IMR-90 (cell line): ENCODE measurements at regions not wholly inside any gene's neighbourhood (a gene's known extent, or its start where the extent isn't known, plus 50 kb on each side); places are given as distances from the start of the nearest gene placed in this dataset.

ENCODE experiments used
- ATAC-seq: fragments of 200-7000 bp; cut with Tn5 transposase; 2 replicates; pipeline ENCODE4 v1.9.1; 2020; ENCODE audit warnings: low read depth, mild to moderate bottlenecking, moderate library complexity
- BruUV-seq: library from RNA; stranded (reverse); fragments of 400-500 nt; replicated peaks from 2 replicates; lab custom pipeline; 2021; lab: Mats Ljungman, UMichigan
- CTCF ChIA-PET: fragments of 300-600 bp; formaldehyde crosslinking; extraction: SDS; loops from one replicate; lab custom pipeline; 2021; ENCODE audit warnings: antibody characterized with exemption; lab: Yijun Ruan, JAX
- POLR2A ChIA-PET: fragments of 300-600 bp; sonication (Branson Sonifier 250); formaldehyde crosslinking; loops from one replicate; lab custom pipeline; 2022; ENCODE audit warnings: antibody characterized with exemption; ENCODE audit not compliant: unreplicated experiment; lab: Charles Lee
- DNase-seq: peaks from one replicate; pipeline ENCODE4 v3.0.0; 2013
- H2AFZ ChIP-seq: replicated peaks from 2 replicates; pipeline ENCODE3; 2013; ENCODE audit warnings: low read length, mild to moderate bottlenecking; ENCODE audit not compliant: poor library complexity
- H2AK5ac ChIP-seq: 2 replicates; pipeline ENCODE4 v1.6.1; 2013; ENCODE audit warnings: low read depth, low read length, inconsistent platforms
- H2AK9ac ChIP-seq: replicated peaks from 2 replicates; pipeline ENCODE3; 2013; ENCODE audit warnings: mild to moderate bottlenecking, low read depth, low read length, moderate library complexity; ENCODE audit not compliant: poor library complexity
- H2BK120ac ChIP-seq: 2 replicates; pipeline ENCODE4 v1.6.1; 2013; ENCODE audit warnings: low read depth, low read length, inconsistent platforms
- H2BK15ac ChIP-seq: 3 replicates; pipeline ENCODE4 v1.6.1; 2013; ENCODE audit warnings: low read depth, low read length, inconsistent platforms
- H2BK20ac ChIP-seq: 2 replicates; pipeline ENCODE4 v1.6.1; 2013; ENCODE audit warnings: low read depth, mild to moderate bottlenecking, inconsistent platforms, low read length, moderate library complexity
- H2BK5ac ChIP-seq: 2 replicates; pipeline ENCODE4 v1.6.1; 2013; ENCODE audit warnings: mild to moderate bottlenecking, low read depth, low read length, inconsistent platforms; ENCODE audit not compliant: poor library complexity, severe bottlenecking
- H3K14ac ChIP-seq: replicated peaks from 2 replicates; pipeline ENCODE4 v1.6.1; 2013; ENCODE audit warnings: low read depth, low read length, inconsistent platforms
- H3K18ac ChIP-seq: 2 replicates; pipeline ENCODE4 v1.6.1; 2013; ENCODE audit warnings: low read depth, low read length, control low read depth
- H3K23ac ChIP-seq: 2 replicates; pipeline ENCODE4 v1.6.1; 2013; ENCODE audit warnings: low read depth, low read length, inconsistent platforms
- H3K27ac ChIP-seq: 2 replicates; pipeline ENCODE4 v1.5.1; 2013; ENCODE audit warnings: mild to moderate bottlenecking, control low read depth, low read length; ENCODE audit not compliant: insufficient read depth
- H3K27me3 ChIP-seq: 2 replicates; pipeline ENCODE4 v1.6.1; 2013; ENCODE audit warnings: low read length; ENCODE audit not compliant: control insufficient read depth, insufficient read depth
- H3K36me3 ChIP-seq: 2 replicates; pipeline ENCODE4 v1.6.1; 2013; ENCODE audit warnings: low read length, mixed read lengths; ENCODE audit not compliant: control insufficient read depth, insufficient read depth
- H3K4ac ChIP-seq: 2 replicates; pipeline ENCODE4 v1.6.1; 2013; ENCODE audit warnings: low read depth, low read length, inconsistent platforms
- H3K4me1 ChIP-seq: 2 replicates; pipeline ENCODE4 v1.6.1; 2013; ENCODE audit warnings: low read length, mixed read lengths; ENCODE audit not compliant: control insufficient read depth, insufficient read depth
- H3K4me2 ChIP-seq: 2 replicates; pipeline ENCODE4 v1.6.1; 2013; ENCODE audit warnings: low read depth, mild to moderate bottlenecking, control low read depth, low read length, moderate library complexity
- H3K4me3 ChIP-seq: 2 replicates; pipeline ENCODE4 v1.5.1; 2013; ENCODE audit warnings: low read depth, mild to moderate bottlenecking, control low read depth, low read length, moderate library complexity; ENCODE audit not compliant: insufficient read depth
- H3K56ac ChIP-seq: 2 replicates; pipeline ENCODE4 v1.6.1; 2013; ENCODE audit warnings: low read length, inconsistent platforms; ENCODE audit not compliant: insufficient read depth; ENCODE audit errors: extremely low read depth
- H3K79me1 ChIP-seq, 2 experiments: 2 replicates each; pipeline ENCODE4 v1.6.1; 2013; ENCODE audit warnings: low read length in 2 of 2, inconsistent platforms in 1 of 2, low read depth in 1 of 2
- H3K9ac ChIP-seq: 2 replicates; pipeline ENCODE4 v1.6.1; 2013; ENCODE audit warnings: low read depth, low read length, control low read depth
- H3K9me1 ChIP-seq: 2 replicates; pipeline ENCODE4 v1.6.1; 2013; ENCODE audit warnings: low read length, inconsistent platforms; ENCODE audit not compliant: insufficient read depth
- H3K9me3 ChIP-seq: 2 replicates; pipeline ENCODE4 v1.6.1; 2013; ENCODE audit warnings: low read length; ENCODE audit not compliant: control insufficient read depth, insufficient read depth
- H4K20me1 ChIP-seq: 2 replicates; pipeline ENCODE4 v1.6.1; 2013; ENCODE audit warnings: low read length, inconsistent platforms; ENCODE audit not compliant: insufficient read depth
- H4K5ac ChIP-seq: 2 replicates; pipeline ENCODE4 v1.6.1; 2013; ENCODE audit warnings: mild to moderate bottlenecking, low read depth, low read length, control low read depth
- H4K8ac ChIP-seq, 2 experiments: 2 replicates each; pipeline ENCODE4 v1.6.1; 2013; ENCODE audit warnings: low read depth in 2 of 2, low read length in 2 of 2, control low read depth in 1 of 2, inconsistent platforms in 1 of 2
- H4K91ac ChIP-seq: 2 replicates; pipeline ENCODE4 v1.6.1; 2013; ENCODE audit warnings: low read depth, low read length, inconsistent platforms; ENCODE audit not compliant: insufficient read depth
- CHD1 ChIP-seq: IDR thresholded peaks from 2 replicates; pipeline ENCODE4 v1.6.1; 2012; ENCODE audit warnings: low read depth, low read length, improper control_type of control experiment
- POLR2A ChIP-seq: IDR thresholded peaks from 2 replicates; pipeline ENCODE4 v1.6.1; 2012; ENCODE audit warnings: mild to moderate bottlenecking, low read depth, low read length
- RAD21 ChIP-seq: IDR thresholded peaks from 2 replicates; pipeline ENCODE4 v1.6.1; 2012; ENCODE audit warnings: low read length, improper control_type of control experiment
- RCOR1 ChIP-seq: IDR thresholded peaks from 2 replicates; pipeline ENCODE4 v1.6.1; 2012; ENCODE audit warnings: mild to moderate bottlenecking, low read length, improper control_type of control experiment; ENCODE audit not compliant: insufficient replicate concordance
- SMC3 ChIP-seq: fragments of 150-350 bp; IDR thresholded peaks from 2 replicates; pipeline ENCODE4 v1.6.1; 2016; ENCODE audit warnings: low read depth, mild to moderate bottlenecking, antibody characterized with exemption, low read length, moderate library complexity
- WGBS, 2 experiments: methylation state at CpG; one replicate each; pipeline versions ENCODE4 v1.1.5 to v1.1.7; 2013; ENCODE audit warnings: missing lambda C conversion rate in 2 of 2; ENCODE audit not compliant: insufficient read length in 1 of 2; ENCODE audit errors: extremely low coverage in 2 of 2; 5-methylcytosine and 5-hydroxymethylcytosine counted together
- dilution Hi-C: fragments of 300-500 bp; cut with HindIII; formaldehyde crosslinking; loops from one replicate; pipeline ENCODE4 v1.14.3; 2018; ENCODE audit warnings: low sequenced_read_pairs; ENCODE audit not compliant: unreplicated experiment
- in situ Hi-C: fragments of 300-500 bp; cut with MboI; formaldehyde crosslinking; loops from 3 replicates; pipeline ENCODE4 v1.14.3; 2019; ENCODE audit warnings: low sequenced_read_pairs, inconsistent platforms, mixed read lengths
- intact Hi-C: fragments of 100-400 bp; cut with micrococcal nuclease; formaldehyde crosslinking; loops from 2 replicates; pipeline ENCODE4 v1.10.0; 2022
- TF ChIP-seq, protein P1 (sequence below): fragments of 150-350 bp; IDR thresholded peaks from 2 replicates; pipeline ENCODE4 v1.6.1; 2017; ENCODE audit warnings: mild to moderate bottlenecking, antibody characterized with exemption, low read length, low read depth

- no peak overlapping the region for H4K8ac ChIP-seq
- dilution Hi-C loops = no loop called here
- ATAC-seq (no peak), DNase-seq (no peak)
- H3K4me3 ChIP-seq = no peak overlapping the region
- no TSS peak for BruUV-seq
- no peak overlapping the region for H2AK9ac ChIP-seq
- no peak overlapping the region for H2BK20ac ChIP-seq
- no peaks in the 10 kb centered on the region for H3K36me3 ChIP-seq
- no peak overlapping the region for H3K9ac ChIP-seq
- H3K27ac ChIP-seq = no peak overlapping the region
- no peaks in the 10 kb centered on the region; a peak in 1 of 4 replicates for H3K79me1 ChIP-seq
- H2BK15ac ChIP-seq = no peak overlapping the region
- no peak overlapping the region for H3K14ac ChIP-seq
- in situ Hi-C loops = no loop called here
- no peak overlapping the region for H3K23ac ChIP-seq
- H4K91ac ChIP-seq = no peak overlapping the region
- no peak overlapping the region for H4K5ac ChIP-seq
- no peak overlapping the region for H2BK120ac ChIP-seq
- peaks cover 7% of the 10 kb centered on the region for H3K4me1 ChIP-seq
- no peaks in the 10 kb centered on the region for H4K20me1 ChIP-seq
- intact Hi-C loops = no loop called here
- no peak overlapping the region for H2AK5ac ChIP-seq
- H3K9me3 ChIP-seq = no peaks in the 10 kb centered on the region
- WGBS, 2 experiments = 100% methylated on average over 1 of the region's 2 CpGs; no CpG with 5 or more reads in 1 of the 2 experiments
- H3K27me3 ChIP-seq = no peaks in the 10 kb centered on the region
- no peak overlapping the region for H2AFZ ChIP-seq
- H3K56ac ChIP-seq = no peak overlapping the region
- no peak overlapping the region for H3K18ac ChIP-seq
- CTCF ChIA-PET = no interaction called here
- no peak overlapping the region for H3K4me2 ChIP-seq
- no peak overlapping the region for H3K4ac ChIP-seq
- H3K9me1 ChIP-seq = no peaks in the 10 kb centered on the region
- H2BK5ac ChIP-seq = no peak overlapping the region
- POLR2A ChIA-PET = no interaction called here
- no peak for TF ChIP-seq RCOR1
- TF ChIP-seq RAD21 = no peak
- TF ChIP-seq, protein P1, sequence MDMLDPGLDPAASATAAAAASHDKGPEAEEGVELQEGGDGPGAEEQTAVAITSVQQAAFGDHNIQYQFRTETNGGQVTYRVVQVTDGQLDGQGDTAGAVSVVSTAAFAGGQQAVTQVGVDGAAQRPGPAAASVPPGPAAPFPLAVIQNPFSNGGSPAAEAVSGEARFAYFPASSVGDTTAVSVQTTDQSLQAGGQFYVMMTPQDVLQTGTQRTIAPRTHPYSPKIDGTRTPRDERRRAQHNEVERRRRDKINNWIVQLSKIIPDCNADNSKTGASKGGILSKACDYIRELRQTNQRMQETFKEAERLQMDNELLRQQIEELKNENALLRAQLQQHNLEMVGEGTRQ = no peak
- no peak for TF ChIP-seq POLR2A
- TF ChIP-seq SMC3 = no peak
- no peak for TF ChIP-seq CHD1
Measured at GRCh38 chr4:30870513-30870912, 150.3 kb downstream of the PCDH7 start.
